ENCODE measurements at regions not wholly inside any gene's neighbourhood (a gene's known extent, or its start where the extent isn't known, plus 50 kb on each side); places are given as distances from the start of the nearest gene placed in this dataset.

DNA sequence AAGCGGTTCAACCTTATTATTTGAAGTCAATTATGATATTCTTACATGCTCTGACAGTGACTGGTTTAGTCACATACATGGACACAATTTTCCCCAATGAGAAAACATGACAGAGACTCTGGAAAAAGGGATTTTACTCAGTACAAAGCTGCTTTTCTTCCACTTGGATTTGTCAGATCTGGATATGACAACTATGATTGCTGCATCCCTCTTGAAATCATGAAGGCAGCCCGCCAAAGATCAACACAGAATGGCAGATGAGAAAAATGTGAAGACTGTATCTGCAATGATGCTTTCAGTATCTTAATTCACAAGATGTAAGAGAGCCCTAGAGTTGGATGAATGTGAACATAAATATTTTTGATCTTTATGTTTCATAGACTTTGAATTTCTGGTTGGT, 439.6 kb downstream of the CDH8 start:
- Histone ChIP-seq H3K4me3 (ENCODE audit: low read depth, low read length) (no peak overlapping the region), H3K36me3 (ENCODE audit: control insufficient read depth, insufficient read depth, low read length) (no peaks in the 10 kb centered on the region), H3K27me3 (ENCODE audit: control insufficient read depth, insufficient read depth, low read length) (no peaks in the 10 kb centered on the region)
- ChIA-PET CTCF (no interaction called here), POLR2A (no interaction called here)
- DNase-seq (ENCODE audit: low read depth), result no peak
- TF ChIP-seq, protein P1, sequence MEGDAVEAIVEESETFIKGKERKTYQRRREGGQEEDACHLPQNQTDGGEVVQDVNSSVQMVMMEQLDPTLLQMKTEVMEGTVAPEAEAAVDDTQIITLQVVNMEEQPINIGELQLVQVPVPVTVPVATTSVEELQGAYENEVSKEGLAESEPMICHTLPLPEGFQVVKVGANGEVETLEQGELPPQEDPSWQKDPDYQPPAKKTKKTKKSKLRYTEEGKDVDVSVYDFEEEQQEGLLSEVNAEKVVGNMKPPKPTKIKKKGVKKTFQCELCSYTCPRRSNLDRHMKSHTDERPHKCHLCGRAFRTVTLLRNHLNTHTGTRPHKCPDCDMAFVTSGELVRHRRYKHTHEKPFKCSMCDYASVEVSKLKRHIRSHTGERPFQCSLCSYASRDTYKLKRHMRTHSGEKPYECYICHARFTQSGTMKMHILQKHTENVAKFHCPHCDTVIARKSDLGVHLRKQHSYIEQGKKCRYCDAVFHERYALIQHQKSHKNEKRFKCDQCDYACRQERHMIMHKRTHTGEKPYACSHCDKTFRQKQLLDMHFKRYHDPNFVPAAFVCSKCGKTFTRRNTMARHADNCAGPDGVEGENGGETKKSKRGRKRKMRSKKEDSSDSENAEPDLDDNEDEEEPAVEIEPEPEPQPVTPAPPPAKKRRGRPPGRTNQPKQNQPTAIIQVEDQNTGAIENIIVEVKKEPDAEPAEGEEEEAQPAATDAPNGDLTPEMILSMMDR (IDR thresholded peaks at IDR 0.05; ENCODE audit: insufficient read depth, low read depth, low read length), result no peak

DNA sequence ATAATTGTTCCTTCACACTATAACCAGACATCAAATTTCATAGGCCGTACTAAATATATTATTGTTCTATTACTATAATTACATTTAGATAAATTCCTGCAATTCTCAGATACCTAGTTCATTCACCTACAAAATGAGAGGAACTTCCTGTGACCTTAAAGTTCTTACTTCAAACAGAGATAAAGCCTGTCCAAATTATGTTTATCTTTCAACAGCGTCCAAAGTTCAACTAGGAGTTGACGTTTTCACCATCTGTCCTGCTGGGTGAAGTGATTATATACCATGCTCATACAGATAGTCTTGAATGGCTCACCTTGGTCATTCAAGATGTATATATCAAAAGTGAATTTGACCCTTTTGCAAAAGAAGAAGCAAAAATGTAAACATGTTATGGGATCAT, 440.6 kb downstream of the CDH8 start:
- DNase-seq (ENCODE audit: low read depth), result no peak
- Histone ChIP-seq H3K27me3 (ENCODE audit: control insufficient read depth, insufficient read depth, low read length) (no peaks in the 10 kb centered on the region), H3K4me3 (ENCODE audit: low read depth, low read length) (no peak overlapping the region), H3K36me3 (ENCODE audit: control insufficient read depth, insufficient read depth, low read length) (no peaks in the 10 kb centered on the region)
- POLR2A ChIA-PET, result no interaction called here
- CTCF ChIA-PET, result no interaction called here
- TF ChIP-seq, protein P1 (IDR thresholded peaks at IDR 0.05; ENCODE audit: insufficient read depth, low read depth, low read length), result no peak

DNA sequence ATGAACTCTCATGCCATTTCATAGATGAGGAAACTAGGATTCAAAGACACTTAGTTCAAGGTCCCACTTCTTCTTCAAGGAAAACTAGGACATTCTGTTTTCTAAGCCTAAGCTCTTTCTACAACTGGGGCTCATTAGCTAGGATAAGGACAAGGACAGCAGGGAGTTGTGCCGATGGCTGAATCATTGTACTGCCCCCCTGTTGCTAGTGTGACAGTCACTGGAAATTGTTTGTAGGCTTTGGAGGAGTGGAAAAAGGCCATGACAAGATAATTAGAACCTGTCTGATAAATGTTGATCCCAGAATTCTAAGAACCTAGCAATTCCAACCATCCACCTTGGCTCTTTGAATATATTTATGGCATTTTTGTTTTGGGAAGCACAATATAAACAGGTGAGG, 445.7 kb downstream of the CDH8 start:
- no peak for DNase-seq (ENCODE audit: low read depth)
- POLR2A ChIA-PET, result no interaction called here
- Histone ChIP-seq H3K36me3 (ENCODE audit: control insufficient read depth, insufficient read depth, low read length) (no peaks in the 10 kb centered on the region), H3K27me3 (ENCODE audit: control insufficient read depth, insufficient read depth, low read length) (no peaks in the 10 kb centered on the region), H3K4me3 (ENCODE audit: low read depth, low read length) (no peak overlapping the region)
- TF ChIP-seq, protein P1 (IDR thresholded peaks at IDR 0.05; ENCODE audit: insufficient read depth, low read depth, low read length), result no peak
- CTCF ChIA-PET, result no interaction called here

DNA sequence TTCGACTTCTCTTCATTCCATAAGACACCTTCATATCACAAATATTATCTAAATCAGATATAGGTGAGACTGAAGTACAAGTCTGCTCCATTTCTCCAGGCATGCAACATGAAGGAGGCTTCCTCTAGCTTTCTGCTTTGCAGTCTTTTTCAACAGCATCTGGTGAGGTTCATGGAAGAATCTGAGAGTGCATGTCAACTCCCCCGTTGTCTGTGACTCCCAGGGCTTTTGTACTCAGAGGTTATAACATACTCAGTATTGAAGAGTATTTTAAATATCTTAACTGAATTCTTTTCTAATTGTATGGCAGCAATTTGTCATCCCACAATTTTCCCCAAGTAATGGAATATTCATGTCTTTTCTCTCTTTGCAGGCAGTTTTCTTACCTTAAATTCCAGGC, 448.7 kb downstream of the CDH8 start:
- DNase-seq (ENCODE audit: low read depth), result no peak
- H3K27me3 ChIP-seq (ENCODE audit: control insufficient read depth, insufficient read depth, low read length), result no peaks in the 10 kb centered on the region
- H3K4me3 ChIP-seq (ENCODE audit: low read depth, low read length), result no peak overlapping the region
- CTCF ChIA-PET, result no interaction called here
- TF ChIP-seq, protein P1 (IDR thresholded peaks at IDR 0.05; ENCODE audit: insufficient read depth, low read depth, low read length), result no peak
- H3K36me3 ChIP-seq (ENCODE audit: control insufficient read depth, insufficient read depth, low read length), result no peaks in the 10 kb centered on the region
- POLR2A ChIA-PET, result no interaction called here

DNA sequence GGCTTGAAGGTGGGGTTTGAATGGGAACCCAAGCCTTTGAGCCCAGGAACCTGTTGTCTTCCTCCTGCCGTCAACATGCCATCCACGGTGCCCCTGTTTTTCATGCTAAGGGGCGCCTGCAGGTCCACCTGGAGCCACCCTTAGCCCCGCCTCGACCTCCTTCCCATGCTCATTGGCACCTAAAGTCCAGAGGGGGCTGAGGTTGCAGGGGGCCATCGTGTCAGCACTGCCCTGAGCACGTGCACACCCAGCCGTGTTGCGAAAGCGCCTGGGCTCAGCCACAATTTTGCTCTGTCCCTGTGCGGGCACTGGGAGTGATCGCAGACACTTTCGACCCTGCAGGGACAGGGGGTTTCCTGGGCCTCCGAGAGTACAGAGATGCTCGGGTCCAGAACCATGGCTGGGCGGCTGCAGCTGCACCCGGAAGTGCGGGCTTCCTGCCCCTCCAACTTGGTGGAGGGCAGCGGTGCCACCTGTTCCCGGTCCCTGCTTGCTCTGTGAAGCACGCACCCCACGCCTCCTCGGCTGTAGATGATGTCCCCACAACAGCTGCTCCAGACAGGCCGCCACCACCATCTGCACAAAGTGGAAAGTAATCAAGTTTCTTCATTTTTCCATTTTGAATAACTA, 454.7 kb downstream of the CDH8 start:
- Histone ChIP-seq H3K27me3 (ENCODE audit: control insufficient read depth, insufficient read depth, low read length) (no peaks in the 10 kb centered on the region), H3K4me3 (ENCODE audit: low read depth, low read length) (no peak overlapping the region), H3K36me3 (ENCODE audit: control insufficient read depth, insufficient read depth, low read length) (no peaks in the 10 kb centered on the region)
- no peak for DNase-seq (ENCODE audit: low read depth)
- ChIA-PET POLR2A (no interaction called here), CTCF (no interaction called here)
- TF ChIP-seq, protein P1 (IDR thresholded peaks at IDR 0.05; ENCODE audit: insufficient read depth, low read depth, low read length), result no peak

Data from BJ (cell line).